Cardiac fibroblast (primary cell): ENCODE measurements at regions not wholly inside any gene's neighbourhood (a gene's known extent, or its start where the extent isn't known, plus 50 kb on each side); places are given as distances from the start of the nearest gene placed in this dataset.

ENCODE experiments used
- DNase-seq, 2 donors: peaks; one replicate each; pipeline versions ENCODE4 v3.0.0 to v3.0.0-alpha.2; 2010; ENCODE audit warnings: low read depth in 2 of 2
- H3K4me3 ChIP-seq, 2 donors: replicated peaks in 1 of 2; 1 replicate in 1 of 2; 2 replicates in 1 of 2; pipeline ENCODE4 v1.5.1; 2011; ENCODE audit warnings: low read depth in 2 of 2, low read length in 2 of 2, mild to moderate bottlenecking in 2 of 2, moderate library complexity in 1 of 2
- TF ChIP-seq, protein P1 (sequence below): IDR thresholded peaks from one replicate; pipeline ENCODE4 v1.5.1; 2011; ENCODE audit warnings: low read depth, mild to moderate bottlenecking, low read length, inconsistent platforms

DNA sequence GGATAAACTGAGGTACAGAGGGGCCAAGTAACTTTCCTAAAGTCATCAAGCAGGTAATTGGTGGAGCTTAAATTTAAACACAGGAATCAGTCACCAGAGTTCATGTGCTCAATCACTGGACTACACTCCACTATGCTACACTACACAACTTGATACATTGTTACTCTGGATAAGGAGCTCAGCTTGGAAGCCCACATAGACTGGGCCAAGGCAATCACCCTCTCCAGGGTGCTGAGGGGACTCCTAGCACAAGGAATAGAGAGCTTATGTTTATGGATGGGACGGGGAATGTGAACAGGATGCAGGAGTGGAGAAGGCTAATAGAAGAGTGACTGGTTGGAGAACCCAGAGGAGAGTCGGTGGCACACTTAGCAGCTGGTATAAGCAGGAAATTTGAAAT is 113.5 kb upstream of the NFIB start:
- no peak for DNase-seq
- no peak overlapping the region for H3K4me3 ChIP-seq
- TF ChIP-seq, protein P1, sequence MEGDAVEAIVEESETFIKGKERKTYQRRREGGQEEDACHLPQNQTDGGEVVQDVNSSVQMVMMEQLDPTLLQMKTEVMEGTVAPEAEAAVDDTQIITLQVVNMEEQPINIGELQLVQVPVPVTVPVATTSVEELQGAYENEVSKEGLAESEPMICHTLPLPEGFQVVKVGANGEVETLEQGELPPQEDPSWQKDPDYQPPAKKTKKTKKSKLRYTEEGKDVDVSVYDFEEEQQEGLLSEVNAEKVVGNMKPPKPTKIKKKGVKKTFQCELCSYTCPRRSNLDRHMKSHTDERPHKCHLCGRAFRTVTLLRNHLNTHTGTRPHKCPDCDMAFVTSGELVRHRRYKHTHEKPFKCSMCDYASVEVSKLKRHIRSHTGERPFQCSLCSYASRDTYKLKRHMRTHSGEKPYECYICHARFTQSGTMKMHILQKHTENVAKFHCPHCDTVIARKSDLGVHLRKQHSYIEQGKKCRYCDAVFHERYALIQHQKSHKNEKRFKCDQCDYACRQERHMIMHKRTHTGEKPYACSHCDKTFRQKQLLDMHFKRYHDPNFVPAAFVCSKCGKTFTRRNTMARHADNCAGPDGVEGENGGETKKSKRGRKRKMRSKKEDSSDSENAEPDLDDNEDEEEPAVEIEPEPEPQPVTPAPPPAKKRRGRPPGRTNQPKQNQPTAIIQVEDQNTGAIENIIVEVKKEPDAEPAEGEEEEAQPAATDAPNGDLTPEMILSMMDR: no peak

DNA sequence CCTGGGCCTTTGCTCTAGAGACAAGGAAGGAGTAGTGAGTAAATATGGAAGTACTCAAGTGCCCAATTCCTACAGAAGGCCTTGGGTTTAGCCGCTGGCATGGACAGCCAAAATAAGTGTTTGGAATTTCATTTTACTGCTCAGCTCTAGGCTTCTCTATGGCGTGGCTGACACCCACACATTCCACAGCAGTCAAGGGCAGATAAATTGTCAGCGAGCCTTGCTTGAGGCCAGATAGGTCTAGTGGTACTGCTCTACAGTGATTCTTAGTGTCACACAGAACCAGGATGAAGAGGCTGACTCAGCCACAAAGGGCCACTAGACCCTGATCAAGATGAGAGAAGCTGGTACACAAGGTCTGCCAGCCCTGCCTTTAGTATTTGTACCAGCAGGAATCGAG is 111.0 kb upstream of the NFIB start:
- TF ChIP-seq, protein P1: no peak
- H3K4me3 ChIP-seq: no peak overlapping the region

DNA sequence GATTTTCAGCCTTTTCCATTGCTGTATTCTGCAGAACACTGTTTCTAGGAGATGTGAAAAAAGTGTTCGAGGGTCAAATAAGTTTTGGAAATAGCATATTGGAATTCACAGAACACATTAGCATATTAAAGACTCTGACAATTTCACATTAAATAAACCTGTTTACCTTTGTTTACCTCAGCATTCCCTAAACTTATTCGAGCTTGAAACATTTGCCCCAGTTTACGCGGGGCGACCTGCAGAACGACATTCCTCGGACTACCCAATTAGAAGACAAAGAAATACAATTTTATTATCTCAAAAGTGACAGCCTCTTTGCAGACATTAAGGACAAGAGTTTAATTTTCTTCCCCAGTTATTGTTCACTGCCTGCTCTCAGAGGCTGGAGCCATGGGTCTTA is 110.3 kb upstream of the NFIB start:
- DNase-seq: no peak
- TF ChIP-seq, protein P1: no peak
- H3K4me3 ChIP-seq: no peak overlapping the region

More for the DNA sequence above, 111.0 kb upstream of the NFIB start:
- DNase-seq: peak in 1 of 2 donors; percentile 40

DNA sequence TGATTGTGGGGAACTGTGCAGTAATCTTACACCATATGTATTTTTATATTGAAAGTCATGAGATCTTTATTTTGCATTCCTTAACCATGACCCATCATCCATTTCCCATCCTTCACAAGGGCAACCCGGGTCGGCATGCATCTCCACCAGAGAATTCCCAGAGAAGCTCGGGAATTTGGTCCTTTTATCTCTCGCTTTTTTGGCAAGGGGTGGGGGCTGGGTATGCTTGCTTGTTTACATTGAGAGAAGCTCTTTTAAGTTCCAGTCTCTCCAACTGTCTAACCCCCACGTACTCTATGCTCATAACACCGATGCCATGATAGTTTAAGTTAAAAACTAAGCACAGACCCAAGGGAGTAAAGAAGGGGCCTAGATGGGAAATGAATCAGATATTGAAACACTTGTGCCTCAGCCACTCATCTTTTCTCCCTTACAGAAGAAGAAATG is 109.9 kb upstream of the NFIB start:
- DNase-seq: peak; percentile 78 to 89
- TF ChIP-seq, protein P1: no peak
- H3K4me3 ChIP-seq: no peak overlapping the region

DNA sequence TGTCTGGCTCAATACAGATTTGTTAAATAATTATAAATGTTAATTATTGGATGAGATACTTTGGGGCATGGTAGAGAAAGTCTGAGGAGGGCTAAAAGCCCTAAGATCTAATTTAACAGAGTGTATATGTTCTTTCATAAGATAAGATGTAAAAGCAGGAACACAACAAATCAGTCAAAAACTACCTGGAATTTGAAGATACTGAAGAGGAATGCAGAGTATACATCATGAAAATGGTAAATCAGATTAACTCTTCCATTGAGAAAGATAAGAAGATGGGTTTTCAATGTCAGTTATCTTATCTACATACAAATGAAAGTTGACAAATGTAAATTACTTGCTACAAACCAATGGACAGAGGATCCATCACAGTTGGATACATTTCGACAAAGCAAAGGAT is 107.3 kb upstream of the NFIB start:
- no peak overlapping the region for H3K4me3 ChIP-seq
- DNase-seq: no peak
- TF ChIP-seq, protein P1: no peak

DNA sequence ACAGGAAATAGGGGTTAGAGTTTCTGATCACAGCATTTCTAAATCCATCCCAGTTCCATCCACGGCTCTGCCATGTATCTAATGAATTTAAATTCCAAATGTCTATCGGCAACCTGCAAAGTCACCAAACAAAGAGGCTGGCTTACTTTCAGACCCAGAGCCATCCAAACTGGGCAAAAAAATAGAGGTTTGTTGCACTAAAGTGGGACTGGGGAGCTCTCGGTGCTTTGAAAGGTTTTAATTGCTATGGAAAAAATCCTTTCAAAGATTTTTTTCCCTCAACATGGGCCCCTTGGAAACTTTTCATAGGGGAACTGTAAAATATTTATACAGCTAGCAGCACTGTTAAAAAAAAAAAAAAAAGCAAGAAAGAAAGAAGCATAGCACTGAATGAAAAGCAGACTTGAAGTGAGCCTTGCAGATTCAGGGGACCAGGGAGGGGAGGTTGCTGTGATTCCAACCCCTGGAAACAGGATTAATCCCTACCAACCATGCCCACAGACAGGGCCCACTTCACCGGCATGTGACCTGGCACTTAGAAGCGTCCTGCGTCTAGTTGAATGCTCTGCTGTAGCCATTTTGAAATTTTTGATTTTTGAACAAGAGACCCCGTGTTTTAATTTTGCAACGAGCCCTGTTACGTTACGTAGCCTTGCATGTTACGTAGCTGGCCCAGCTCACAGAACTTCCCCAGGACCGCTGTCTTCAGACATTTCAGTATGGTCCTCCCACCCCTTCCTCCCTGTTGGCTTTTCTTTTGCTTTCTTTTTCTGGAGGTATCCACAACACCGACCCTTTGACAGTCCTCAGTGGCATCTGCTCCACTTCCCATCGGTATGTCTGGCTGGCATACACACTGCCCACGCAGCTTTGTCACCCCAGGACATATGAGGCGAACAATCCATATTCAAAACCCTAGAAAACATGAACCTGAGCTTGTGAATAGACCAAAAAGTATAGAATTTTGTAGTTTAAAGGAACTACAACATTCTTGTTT is 105.3 kb upstream of the NFIB start:
- no peak overlapping the region for H3K4me3 ChIP-seq
- TF ChIP-seq, protein P1: no peak
- DNase-seq: no peak
